ENCODE measurements at regions not wholly inside any gene's neighbourhood (a gene's known extent, or its start where the extent isn't known, plus 50 kb on each side); places are given as distances from the start of the nearest gene placed in this dataset.

DNA sequence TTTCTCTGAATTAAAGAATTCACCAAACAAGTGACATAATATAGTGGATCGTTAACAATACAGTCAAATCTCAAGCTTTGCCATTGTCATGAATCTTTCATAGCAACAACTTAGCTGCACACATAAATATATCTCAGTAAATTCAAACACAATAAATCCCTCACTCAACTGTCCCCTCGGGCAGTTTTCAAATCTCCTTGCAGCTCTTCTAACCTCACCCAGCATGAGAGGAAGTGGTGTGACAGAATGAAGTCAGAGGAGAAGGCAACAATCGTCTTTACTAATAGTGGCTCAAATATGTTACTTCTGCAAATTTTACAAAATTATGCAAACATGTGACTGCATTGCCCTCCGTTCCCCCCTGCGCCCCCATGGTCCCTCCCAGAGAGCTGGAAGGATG is 148.2 kb downstream of the RAP2A start:
- no peaks in the 10 kb centered on the region for H3K9me3 ChIP-seq (ENCODE audit: low read length)
- TF ChIP-seq, protein P1, sequence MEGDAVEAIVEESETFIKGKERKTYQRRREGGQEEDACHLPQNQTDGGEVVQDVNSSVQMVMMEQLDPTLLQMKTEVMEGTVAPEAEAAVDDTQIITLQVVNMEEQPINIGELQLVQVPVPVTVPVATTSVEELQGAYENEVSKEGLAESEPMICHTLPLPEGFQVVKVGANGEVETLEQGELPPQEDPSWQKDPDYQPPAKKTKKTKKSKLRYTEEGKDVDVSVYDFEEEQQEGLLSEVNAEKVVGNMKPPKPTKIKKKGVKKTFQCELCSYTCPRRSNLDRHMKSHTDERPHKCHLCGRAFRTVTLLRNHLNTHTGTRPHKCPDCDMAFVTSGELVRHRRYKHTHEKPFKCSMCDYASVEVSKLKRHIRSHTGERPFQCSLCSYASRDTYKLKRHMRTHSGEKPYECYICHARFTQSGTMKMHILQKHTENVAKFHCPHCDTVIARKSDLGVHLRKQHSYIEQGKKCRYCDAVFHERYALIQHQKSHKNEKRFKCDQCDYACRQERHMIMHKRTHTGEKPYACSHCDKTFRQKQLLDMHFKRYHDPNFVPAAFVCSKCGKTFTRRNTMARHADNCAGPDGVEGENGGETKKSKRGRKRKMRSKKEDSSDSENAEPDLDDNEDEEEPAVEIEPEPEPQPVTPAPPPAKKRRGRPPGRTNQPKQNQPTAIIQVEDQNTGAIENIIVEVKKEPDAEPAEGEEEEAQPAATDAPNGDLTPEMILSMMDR (IDR thresholded peaks at IDR 0.05; ENCODE audit: low read length): no peak
- no peak for TF ChIP-seq EZH2 (IDR thresholded peaks at IDR 0.05; ENCODE audit: borderline replicate concordance, low read length)
- H3K4me3 ChIP-seq (ENCODE audit: low read depth, low read length, poor library complexity, severe bottlenecking): no peak overlapping the region
- H3K9me2 ChIP-seq (ENCODE audit: low read depth, low read length): no peaks in the 10 kb centered on the region
- no peaks in the 10 kb centered on the region for H3F3A ChIP-seq (ENCODE audit: insufficient read depth, low read length)
- no peak overlapping the region for H3K4me2 ChIP-seq (ENCODE audit: low read length)
- no peaks in the 10 kb centered on the region for H3K79me2 ChIP-seq (ENCODE audit: insufficient read depth, low read length)
- no peaks in the 10 kb centered on the region for H3K27me3 ChIP-seq (ENCODE audit: insufficient read depth, low read length)
- no peak overlapping the region for H3K27ac ChIP-seq (ENCODE audit: low read depth, low read length, poor library complexity, severe bottlenecking)
- H4K20me1 ChIP-seq (ENCODE audit: insufficient read depth, low read length): no peaks in the 10 kb centered on the region
- no peaks in the 10 kb centered on the region for H3K4me1 ChIP-seq (ENCODE audit: insufficient read depth, low read length, severe bottlenecking)
- no peak overlapping the region for H2AFZ ChIP-seq (ENCODE audit: low read length)
- H3K9ac ChIP-seq (ENCODE audit: low read length): no peak overlapping the region
- no peaks in the 10 kb centered on the region for H3K36me3 ChIP-seq (ENCODE audit: insufficient read depth, low read length)

DNA sequence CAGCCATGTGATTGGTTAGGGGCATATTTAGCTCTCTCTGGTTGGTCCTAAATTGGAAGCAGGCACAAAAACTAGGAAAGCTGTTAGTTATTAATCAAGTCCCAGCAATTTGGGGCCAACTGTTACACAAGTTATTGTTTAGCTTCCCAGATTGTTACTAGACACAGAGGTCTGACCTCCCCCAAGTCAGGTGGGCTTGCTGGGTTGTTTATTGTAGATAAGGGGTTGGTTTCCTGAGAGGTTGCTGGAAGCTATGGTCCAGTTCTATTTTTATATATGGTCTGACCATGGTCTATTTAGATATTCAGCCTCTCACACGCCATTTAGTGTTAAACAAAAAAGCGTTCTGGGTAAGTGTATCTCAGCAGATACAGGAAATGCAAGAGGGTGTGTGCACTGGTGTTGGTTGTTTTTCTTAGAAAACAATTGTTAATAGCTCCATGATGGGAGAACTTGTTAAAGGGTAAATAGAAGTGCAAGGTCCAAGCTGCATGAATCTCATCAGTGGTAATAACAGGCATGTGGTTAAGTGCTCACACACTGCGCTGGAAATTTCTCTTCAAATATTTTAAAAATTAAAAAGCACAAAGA is 150.0 kb downstream of the RAP2A start:
- H3K4me2 ChIP-seq (ENCODE audit: low read length): no peak overlapping the region
- H3K9me2 ChIP-seq (ENCODE audit: low read depth, low read length): no peaks in the 10 kb centered on the region
- no peak overlapping the region for H3K27ac ChIP-seq (ENCODE audit: low read depth, low read length, poor library complexity, severe bottlenecking)
- H3K4me3 ChIP-seq (ENCODE audit: low read depth, low read length, poor library complexity, severe bottlenecking): no peak overlapping the region
- H3K36me3 ChIP-seq (ENCODE audit: insufficient read depth, low read length): no peaks in the 10 kb centered on the region
- H4K20me1 ChIP-seq (ENCODE audit: insufficient read depth, low read length): no peaks in the 10 kb centered on the region
- H3K9me3 ChIP-seq (ENCODE audit: low read length): no peaks in the 10 kb centered on the region
- no peaks in the 10 kb centered on the region for H3K79me2 ChIP-seq (ENCODE audit: insufficient read depth, low read length)
- H3K9ac ChIP-seq (ENCODE audit: low read length): no peak overlapping the region
- H3F3A ChIP-seq (ENCODE audit: insufficient read depth, low read length): no peaks in the 10 kb centered on the region
- H3K4me1 ChIP-seq (ENCODE audit: insufficient read depth, low read length, severe bottlenecking): no peaks in the 10 kb centered on the region
- TF ChIP-seq, protein P1 (IDR thresholded peaks at IDR 0.05; ENCODE audit: low read length): no peak
- TF ChIP-seq EZH2 (IDR thresholded peaks at IDR 0.05; ENCODE audit: borderline replicate concordance, low read length): no peak
- no peak overlapping the region for H2AFZ ChIP-seq (ENCODE audit: low read length)
- H3K27me3 ChIP-seq (ENCODE audit: insufficient read depth, low read length): no peaks in the 10 kb centered on the region

DNA sequence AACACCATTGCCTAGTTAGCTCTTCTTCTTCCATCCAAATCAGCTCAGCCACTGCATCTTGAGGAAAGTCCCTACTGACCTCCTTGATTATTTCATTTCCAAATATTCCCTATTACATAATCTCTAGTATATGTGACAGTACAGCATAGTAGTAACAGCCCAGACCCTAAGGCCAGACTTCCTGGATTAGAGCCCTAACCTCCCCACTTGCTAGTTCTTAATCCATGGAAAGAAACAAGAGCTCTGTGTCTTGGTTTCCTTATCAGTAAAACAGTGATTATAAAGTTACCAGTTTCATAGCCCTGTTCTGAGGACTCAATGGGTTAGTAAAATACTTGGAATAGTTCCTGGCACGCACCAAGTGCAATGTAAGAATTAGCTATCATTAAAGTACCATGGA is 153.0 kb downstream of the RAP2A start:
- Histone ChIP-seq H2AFZ (ENCODE audit: low read length) (no peak overlapping the region), H3K79me2 (ENCODE audit: insufficient read depth, low read length) (no peaks in the 10 kb centered on the region), H3F3A (ENCODE audit: insufficient read depth, low read length) (no peaks in the 10 kb centered on the region), H3K4me3 (ENCODE audit: low read depth, low read length, poor library complexity, severe bottlenecking) (no peak overlapping the region), H4K20me1 (ENCODE audit: insufficient read depth, low read length) (no peaks in the 10 kb centered on the region), H3K27ac (ENCODE audit: low read depth, low read length, poor library complexity, severe bottlenecking) (no peak overlapping the region), H3K9me2 (ENCODE audit: low read depth, low read length) (no peaks in the 10 kb centered on the region), H3K4me1 (ENCODE audit: insufficient read depth, low read length, severe bottlenecking) (no peaks in the 10 kb centered on the region), H3K4me2 (ENCODE audit: low read length) (no peak overlapping the region), H3K9ac (ENCODE audit: low read length) (no peak overlapping the region), H3K9me3 (ENCODE audit: low read length) (no peaks in the 10 kb centered on the region), H3K27me3 (ENCODE audit: insufficient read depth, low read length) (no peaks in the 10 kb centered on the region), H3K36me3 (ENCODE audit: insufficient read depth, low read length) (no peaks in the 10 kb centered on the region)
- TF ChIP-seq, protein P1 (IDR thresholded peaks at IDR 0.05; ENCODE audit: low read length): no peak
- no peak for TF ChIP-seq EZH2 (IDR thresholded peaks at IDR 0.05; ENCODE audit: borderline replicate concordance, low read length)

All from OCI-LY1 (cell line).